Non-pigmented ciliary epithelial cell (primary cell): ENCODE measurements at regions not wholly inside any gene's neighbourhood (a gene's known extent, or its start where the extent isn't known, plus 50 kb on each side); places are given as distances from the start of the nearest gene placed in this dataset.
"Not testable (repeated sequence)": the region's sequence is repeated elsewhere in the genome, so short reads cannot be mapped to it uniquely, and the experiment has no call there.

Experiments
- DNase-seq: peaks from one replicate; pipeline ENCODE4 v3.0.0-alpha.2; 2010; ENCODE audit warnings: low read depth

GRCh38 chr2:200102971-200103370 is 147.6 kb downstream of the MAIP1 start:
- no peak for DNase-seq

- no peak for DNase-seq
Measured at GRCh38 chr2:200104015-200104414, 148.6 kb downstream of the MAIP1 start.

DNA sequence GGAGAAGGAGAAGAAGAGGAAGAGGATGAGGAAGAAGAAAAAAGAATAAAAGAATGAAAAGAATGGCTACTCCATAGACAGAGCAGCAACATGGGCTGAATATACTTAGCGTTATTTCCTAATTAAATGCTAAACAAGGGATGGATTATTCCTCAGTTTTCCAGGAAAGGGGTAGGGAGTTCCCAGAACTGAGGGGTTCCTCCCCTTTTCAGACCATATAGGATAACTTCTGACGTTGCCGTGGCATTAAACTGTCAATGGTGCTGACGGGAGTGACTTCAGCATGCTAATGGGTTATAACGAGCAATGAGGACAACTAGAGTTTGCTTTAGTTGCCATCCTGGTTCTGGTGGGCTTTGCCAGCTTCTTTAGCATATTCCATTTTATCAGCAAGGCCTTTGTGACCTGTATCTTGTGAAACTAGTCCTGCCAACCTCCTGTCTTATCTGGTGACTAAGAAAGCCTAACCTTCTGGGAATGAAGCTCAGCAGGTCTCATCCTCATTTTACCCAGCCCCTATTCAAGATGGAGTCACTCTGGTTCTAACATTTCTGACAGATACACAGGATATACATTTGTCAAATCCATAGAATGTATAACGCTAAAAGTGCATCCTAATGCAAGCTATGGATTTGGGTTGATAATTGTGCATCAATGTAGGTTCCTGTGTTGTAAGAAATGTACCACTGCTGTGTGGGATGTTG is 152.3 kb downstream of the MAIP1 start:
- DNase-seq = no peak

GRCh38 chr2:200109421-200109820 is 154.0 kb downstream of the MAIP1 start:
- DNase-seq = no peak

GRCh38 chr2:200110381-200110780 is 155.0 kb downstream of the MAIP1 start:
- DNase-seq = no peak

- not testable (repeated sequence) for DNase-seq
Measured at GRCh38 chr2:200113016-200113799, 157.8 kb downstream of the MAIP1 start.

DNA sequence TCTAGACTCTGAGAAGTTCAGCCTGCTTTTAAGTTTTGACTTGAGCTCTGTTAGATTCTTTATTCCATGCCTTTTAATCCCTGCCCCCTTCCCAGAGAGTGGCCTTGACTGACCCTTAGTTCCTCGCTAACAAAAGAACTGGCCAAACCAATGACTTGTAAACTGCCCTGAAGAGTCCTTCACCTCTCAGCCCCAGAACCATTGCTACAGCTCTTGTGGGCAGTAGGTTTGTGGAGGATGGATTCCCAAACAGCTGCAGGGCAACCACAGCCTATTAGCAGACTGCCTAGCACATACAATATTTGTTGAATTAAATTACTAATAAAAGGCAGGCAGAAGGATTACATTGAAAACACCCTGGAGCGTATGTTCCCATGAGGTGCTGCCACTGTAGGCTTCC is 163.9 kb downstream of the MAIP1 start:
- no peak for DNase-seq

- DNase-seq = no peak
Measured at GRCh38 chr2:200121931-200122330, 166.5 kb downstream of the MAIP1 start.

GRCh38 chr2:200122683-200123082 is 167.3 kb downstream of the MAIP1 start:
- no peak for DNase-seq

- not testable (repeated sequence) for DNase-seq
Measured at GRCh38 chr2:200124665-200125368, 169.4 kb downstream of the MAIP1 start.

DNA sequence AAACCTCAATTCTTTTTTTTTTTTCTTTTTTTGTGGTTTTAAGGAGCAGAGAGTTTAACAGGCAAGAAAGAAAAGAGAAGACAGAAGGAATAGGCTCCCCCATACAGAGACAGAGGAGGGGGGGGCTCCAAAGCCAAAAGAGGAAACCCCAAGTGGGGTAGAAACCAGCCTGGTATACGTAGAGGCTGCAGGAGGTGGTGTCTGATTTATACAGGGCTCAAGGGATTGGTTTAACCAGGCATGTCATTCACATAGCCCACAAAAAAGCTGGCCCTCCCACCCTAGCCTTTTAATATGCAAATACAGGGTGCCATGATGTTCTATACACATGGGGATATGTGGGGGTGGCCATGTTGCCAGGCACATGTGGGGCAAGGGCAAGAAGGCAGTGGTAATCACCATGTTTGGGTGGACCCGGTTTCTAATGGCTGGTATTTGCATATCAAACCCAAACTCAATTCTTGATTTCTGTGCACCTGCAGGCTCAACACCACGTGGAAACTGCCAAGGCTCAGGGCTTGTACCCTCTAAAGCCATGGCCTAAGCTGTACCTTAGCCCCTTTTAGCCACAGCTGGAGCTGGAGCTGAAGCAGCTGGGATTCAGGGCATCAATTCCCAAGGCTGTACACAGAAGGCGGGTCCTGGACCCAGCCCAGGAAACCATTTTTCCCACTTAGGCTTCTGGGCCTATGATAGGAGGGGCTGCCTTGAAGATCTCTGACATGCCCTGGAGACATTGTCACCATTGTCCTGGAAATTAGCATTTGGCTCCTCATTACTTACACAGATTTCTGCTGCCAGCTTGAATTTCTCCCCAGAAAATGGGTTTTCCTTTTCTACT is 170.3 kb downstream of the MAIP1 start:
- no peak for DNase-seq

DNA sequence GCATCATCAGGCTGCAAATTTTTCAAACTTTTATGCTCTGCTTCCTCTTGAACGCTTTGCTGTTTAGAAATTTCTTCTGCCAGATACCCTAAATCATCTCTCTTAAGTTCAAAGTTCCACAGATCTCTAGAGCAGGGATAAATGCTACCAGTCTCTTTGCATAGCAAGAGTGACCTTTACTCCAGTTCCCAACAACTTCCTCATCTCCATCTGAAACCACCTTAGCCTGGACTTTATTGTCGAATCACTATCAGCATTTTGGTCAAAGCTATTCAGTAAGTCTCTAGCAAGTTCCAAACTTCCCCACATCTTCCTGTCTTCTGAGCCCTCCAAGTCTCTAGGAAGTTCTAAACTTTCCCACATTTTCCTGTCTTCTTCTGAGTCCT is 170.9 kb downstream of the MAIP1 start:
- not testable (repeated sequence) for DNase-seq

GRCh38 chr2:200126680-200127079 is 171.3 kb downstream of the MAIP1 start:
- not testable (repeated sequence) for DNase-seq

DNA sequence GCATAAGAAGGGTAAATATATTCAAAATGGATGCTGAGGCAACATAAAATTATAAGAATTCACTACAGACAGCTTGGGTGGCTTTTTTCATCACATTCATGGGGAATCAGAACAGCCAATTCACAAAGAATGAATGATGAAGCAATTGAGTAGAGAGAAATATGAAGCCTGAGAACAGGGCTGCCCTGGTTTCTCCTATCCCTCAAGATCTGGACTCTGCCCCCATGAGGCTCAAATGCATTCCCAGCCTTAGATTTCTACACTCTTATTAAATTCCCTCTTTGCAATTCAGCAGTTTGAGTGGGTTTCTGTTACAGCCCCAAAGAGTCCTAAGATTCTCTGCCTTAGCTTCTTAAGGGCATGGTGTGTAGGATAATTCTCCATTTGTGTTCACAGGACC is 172.5 kb downstream of the MAIP1 start:
- no peak for DNase-seq

GRCh38 chr2:200128296-200128695 is 172.9 kb downstream of the MAIP1 start:
- DNase-seq = no peak

DNA sequence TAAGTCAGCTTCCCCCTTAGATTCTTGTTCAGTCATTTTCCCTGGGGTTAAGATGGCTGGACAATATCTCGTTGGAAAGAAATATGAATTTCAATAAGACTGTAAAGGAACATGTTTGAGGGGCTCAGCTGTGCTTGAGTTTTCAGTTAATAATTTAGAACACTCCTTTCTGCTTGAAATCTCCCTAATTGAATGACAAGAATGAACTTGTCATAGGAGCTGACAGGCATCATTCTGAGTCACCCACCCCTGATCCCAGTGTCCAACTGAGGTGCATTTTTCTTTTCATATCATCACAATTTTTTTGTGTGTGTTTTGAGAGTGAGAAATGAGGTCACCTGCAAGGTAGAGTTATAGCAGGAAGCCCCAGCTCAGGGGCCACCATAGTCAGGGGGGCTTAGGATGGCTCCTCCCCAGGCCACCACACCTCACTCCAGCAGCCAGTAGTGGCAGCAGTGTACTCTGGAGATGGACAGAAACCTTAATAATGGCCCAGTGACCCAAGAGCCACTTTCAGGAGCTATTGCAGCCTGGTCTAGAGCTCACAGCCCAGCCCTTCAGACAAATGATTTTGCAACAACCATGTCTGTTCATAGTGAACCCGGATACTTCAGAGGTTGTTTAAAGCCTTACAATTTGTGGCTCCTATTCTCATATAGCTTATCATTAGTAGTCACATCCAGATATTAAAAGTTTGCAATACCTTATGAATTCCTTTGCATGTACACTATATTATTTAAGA is 174.5 kb downstream of the MAIP1 start:
- DNase-seq = no peak

GRCh38 chr2:200130762-200131166 is 175.4 kb downstream of the MAIP1 start:
- DNase-seq = no peak

- DNase-seq = no peak
Measured at GRCh38 chr2:200131307-200131706, 175.2 kb upstream of the SPATS2L start.

- DNase-seq = no peak
Measured at GRCh38 chr2:200135082-200135481, 171.4 kb upstream of the SPATS2L start.

DNA sequence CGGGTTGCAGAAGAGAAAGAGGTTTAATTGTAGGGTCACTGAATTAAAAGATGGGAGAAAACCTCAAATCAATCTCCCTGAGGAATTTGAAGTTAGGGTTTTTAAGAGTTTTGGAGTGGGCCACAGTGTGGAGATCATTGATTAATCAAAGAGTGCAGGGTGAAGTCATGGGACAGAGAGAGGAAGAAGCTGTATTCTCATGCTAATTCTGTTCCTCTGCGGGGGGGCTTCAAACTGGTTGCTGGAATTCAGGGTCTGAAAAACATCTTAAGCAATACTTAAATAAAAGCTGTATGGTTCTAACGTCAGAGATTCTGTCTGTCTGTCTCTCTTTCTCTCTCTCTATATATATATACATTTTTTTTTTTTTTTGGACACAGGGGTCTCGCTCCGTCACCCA is 169.8 kb upstream of the SPATS2L start:
- no peak for DNase-seq

DNA sequence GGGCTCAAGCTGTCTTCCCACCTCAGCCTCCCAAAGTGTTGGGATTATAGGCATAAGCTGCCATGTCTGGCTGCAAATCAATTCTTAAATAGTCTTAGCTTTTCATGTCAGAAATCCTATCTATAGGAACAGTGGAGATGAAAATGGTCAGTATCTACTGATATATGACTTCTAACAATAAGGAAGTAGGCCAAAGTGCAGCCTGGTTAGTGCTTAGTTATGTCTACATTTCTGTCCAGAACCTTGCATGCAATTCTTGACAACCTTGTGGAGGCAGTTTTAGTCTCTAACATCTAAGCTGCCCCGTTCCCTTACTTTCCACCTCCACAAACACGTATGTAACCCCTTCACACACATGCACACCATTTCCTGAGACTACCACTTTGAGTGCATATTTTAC is 169.2 kb upstream of the SPATS2L start:
- DNase-seq = no peak
